H7 (cell line): ENCODE measurements at regions not wholly inside any gene's neighbourhood (a gene's known extent, or its start where the extent isn't known, plus 50 kb on each side); places are given as distances from the start of the nearest gene placed in this dataset.

Source experiments
- DNase-seq: peaks from one replicate; pipeline ENCODE4 v3.0.0; 2012
- H3K27me3 ChIP-seq: 2 replicates; pipeline ENCODE4 v1.6.0; 2011; ENCODE audit warnings: mild to moderate bottlenecking, low read length; ENCODE audit not compliant: control insufficient read depth, insufficient read depth
- H3K36me3 ChIP-seq: replicated peaks from 2 replicates; pipeline ENCODE4 v1.5.1; 2011; ENCODE audit warnings: low read length; ENCODE audit not compliant: control insufficient read depth, insufficient read depth
- H3K4me3 ChIP-seq: 2 replicates; pipeline ENCODE4 v1.5.1; 2011; ENCODE audit warnings: low read depth, mild to moderate bottlenecking, control low read depth, low read length, moderate library complexity; ENCODE audit not compliant: insufficient read depth

DNA sequence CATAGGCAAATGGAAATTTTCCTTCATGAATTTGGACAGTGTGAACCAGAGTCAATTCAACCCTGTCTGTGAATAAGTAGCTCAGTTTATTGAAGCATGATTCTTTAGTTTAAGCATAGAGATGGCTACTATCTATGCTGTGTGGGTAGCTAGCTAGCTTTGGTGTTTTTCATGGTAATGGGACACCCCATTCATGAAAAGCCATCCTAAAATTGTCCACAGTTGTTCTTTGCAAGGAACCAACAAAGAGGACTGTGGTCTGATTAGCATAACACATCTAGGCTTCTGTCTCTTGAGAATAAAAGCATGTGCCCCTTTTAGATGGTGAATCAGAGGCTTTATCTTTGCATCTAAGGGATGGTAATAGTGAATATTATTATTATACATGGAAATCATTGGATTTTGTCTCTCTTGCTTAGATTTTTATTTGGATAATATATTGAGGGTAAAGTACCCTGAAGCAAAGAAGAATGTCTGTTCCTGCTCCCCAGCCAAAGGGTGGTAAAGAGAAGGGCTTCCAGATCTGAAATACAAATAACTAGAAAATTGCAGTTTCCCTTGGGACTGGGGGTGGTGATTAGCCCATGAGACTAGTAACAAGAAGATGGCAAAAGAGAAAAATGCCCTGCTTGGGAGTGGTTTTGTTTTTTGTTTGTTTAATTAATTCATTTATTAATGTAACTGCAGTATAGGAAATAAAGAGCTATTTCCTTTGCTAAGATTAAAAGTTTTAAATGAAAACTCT is 624.2 kb upstream of the ZNF608 start:
- DNase-seq, result no peak
- Histone ChIP-seq H3K36me3 (no peaks in the 10 kb centered on the region), H3K4me3 (no peak overlapping the region), H3K27me3 (no peaks in the 10 kb centered on the region)

DNA sequence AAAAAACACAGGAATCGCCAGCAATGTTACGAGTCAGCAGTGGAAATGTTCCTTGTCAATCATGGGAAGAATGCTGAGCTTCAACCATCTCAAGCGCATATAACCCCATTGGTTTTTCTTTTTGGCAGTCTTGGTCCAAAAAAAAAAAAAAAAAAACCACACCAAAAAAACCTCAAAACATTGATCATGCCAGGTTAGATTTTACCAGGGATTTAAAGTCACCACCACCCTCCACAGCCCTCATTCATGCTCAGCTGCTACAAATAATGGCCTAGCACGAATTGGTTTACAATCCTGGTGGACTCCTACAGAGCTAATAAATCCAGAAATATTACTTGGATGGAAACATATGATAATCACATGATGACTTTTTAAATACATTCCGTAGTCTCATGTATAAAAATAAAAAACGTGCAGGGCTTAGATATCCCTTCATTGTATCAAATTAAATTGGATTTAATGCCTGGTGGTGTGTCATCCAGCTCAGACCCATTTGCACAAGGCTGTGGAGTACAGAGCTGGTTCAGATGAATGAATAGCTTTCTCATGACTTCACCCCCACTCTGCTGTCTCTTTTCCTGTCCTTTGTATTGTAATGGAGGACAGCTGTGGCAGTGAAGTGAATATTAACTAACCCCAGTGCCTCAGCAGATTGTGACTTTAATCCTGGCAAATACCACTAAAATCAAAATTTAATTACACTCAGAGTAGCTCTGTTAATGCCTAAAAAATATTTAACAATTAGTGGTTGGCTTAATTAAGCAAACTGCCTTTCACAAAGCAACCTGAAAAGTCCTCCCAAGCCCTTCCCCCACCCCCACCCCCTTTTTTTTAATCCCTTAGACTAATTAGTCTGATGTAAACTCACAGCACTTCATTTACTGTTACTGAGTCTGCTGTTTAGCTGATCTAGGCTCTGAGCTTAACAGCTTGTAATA is 626.5 kb upstream of the ZNF608 start:
- no peaks in the 10 kb centered on the region for H3K36me3 ChIP-seq
- DNase-seq, result peak; percentile 23
- H3K4me3 ChIP-seq, result no peak overlapping the region
- H3K27me3 ChIP-seq, result no peaks in the 10 kb centered on the region

DNA sequence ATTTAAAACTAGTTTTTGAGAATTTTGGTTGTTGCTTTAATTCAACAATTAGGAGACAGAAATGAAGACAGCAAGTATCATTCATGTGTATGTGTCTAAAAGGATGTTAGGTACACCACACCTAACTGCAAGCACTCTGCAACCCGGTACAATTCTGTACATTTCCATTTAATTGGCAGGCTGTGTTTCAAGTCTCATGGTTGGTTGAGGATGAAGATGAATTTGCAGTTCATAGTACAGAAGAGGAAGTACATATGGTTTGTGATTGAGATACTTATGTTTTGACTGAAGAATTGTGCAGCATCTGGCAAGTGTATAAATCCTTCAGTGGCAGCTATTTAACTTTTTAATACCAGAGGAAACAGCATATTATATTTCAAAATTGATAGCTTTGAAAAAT is 628.7 kb upstream of the ZNF608 start:
- Histone ChIP-seq H3K36me3 (no peaks in the 10 kb centered on the region), H3K4me3 (no peak overlapping the region), H3K27me3 (no peaks in the 10 kb centered on the region)
- no peak for DNase-seq

- DNase-seq, result no peak
- no peaks in the 10 kb centered on the region for H3K36me3 ChIP-seq
- H3K4me3 ChIP-seq, result no peak overlapping the region
- H3K27me3 ChIP-seq, result no peaks in the 10 kb centered on the region
Measured at GRCh38 chr5:125376059-125376641, 629.7 kb upstream of the ZNF608 start.

- DNase-seq, result no peak
- Histone ChIP-seq H3K27me3 (no peaks in the 10 kb centered on the region), H3K4me3 (no peak overlapping the region), H3K36me3 (no peaks in the 10 kb centered on the region)
Measured at GRCh38 chr5:125377141-125377540, 630.7 kb upstream of the ZNF608 start.

GRCh38 chr5:125381290-125381689 is 634.9 kb upstream of the ZNF608 start:
- Histone ChIP-seq H3K36me3 (no peaks in the 10 kb centered on the region), H3K4me3 (no peak overlapping the region), H3K27me3 (no peaks in the 10 kb centered on the region)
- DNase-seq, result no peak

GRCh38 chr5:125384071-125384470 is 637.6 kb upstream of the ZNF608 start:
- no peak for DNase-seq
- Histone ChIP-seq H3K36me3 (no peaks in the 10 kb centered on the region), H3K4me3 (no peak overlapping the region), H3K27me3 (no peaks in the 10 kb centered on the region)

DNA sequence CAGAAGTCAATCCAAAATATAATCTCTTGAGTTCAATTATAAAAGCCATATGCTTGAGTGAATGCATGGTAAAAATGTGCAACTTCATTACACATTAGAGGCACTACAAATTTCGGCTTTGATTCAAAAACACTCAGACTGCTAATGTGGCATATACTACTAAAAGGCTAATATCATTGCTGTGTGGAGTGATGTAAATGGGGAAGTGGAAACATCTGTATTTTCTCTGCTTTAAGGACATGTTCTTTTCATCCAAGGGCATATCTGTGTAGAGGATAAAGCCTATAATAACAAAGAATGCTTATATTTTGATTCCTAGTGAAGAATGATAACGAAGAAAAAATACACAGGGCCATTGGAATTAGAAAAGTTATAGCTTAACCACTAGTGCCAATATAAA is 643.9 kb upstream of the ZNF608 start:
- H3K4me3 ChIP-seq, result no peak overlapping the region
- DNase-seq, result no peak

DNA sequence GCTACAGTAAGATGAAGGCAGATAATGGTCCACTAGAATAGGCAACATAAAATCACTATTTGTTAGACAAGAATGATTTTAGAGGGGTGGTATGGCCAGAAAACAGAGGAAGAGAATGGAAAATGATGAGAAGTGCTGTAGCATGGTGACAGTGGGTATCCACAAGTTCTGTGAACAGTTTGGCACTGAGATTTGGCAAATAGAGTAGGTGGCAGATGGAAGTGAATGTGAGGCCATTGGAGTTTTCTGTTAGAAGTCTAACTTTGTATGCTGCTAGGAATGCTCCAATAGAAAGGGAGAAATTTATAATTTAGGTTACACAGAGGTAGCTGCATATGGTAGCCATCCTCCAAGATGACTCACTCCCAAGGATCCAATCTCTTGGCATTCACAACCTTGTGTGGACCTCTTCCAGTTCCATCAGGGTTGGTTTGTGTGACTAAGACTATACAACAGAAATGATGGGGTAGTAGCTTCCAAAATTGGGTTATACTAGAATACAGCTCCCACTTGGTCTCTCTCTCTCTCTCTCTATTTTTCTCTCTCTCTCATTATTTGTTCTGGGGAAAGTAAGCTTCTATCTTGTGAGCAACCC is 646.9 kb upstream of the ZNF608 start:
- Histone ChIP-seq H3K27me3 (no peaks in the 10 kb centered on the region), H3K4me3 (no peak overlapping the region), H3K36me3 (no peaks in the 10 kb centered on the region)
- DNase-seq, result no peak

More for the DNA sequence above, 643.9 kb upstream of the ZNF608 start:
- Histone ChIP-seq H3K27me3 (no peaks in the 10 kb centered on the region), H3K36me3 (no peaks in the 10 kb centered on the region)

DNA sequence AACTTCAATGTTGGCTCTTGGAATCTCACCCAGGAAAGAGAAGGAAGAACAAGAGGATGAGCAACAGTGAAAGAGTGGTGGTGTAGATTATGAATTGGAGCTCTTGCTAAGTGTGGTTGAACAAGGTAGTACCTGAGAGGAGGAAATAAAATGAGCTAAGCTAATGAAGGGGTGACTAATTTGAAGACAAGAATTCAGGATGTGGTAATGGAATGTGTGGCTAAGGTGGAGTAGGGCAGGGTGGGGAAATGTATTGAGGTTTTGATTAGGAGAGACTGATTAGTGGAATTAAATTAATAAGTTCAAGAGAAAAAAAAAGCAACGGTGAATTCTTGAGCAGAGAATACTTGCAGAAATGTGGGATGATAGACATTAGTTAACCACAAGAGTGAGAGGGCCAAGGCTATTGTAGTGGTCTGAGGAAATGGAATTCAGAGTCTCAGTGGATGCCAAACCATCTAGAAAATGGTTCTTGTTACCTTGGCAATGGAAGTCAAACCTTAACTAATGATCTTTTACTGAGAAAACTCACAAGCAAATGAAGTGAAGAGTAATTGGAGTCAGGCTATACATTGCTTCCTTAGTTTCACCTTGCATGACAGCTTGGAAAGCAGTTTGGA is 648.3 kb upstream of the ZNF608 start:
- DNase-seq, result no peak
- H3K27me3 ChIP-seq, result no peaks in the 10 kb centered on the region
- no peaks in the 10 kb centered on the region for H3K36me3 ChIP-seq
- no peak overlapping the region for H3K4me3 ChIP-seq

- Histone ChIP-seq H3K27me3 (no peaks in the 10 kb centered on the region), H3K4me3 (no peak overlapping the region), H3K36me3 (no peaks in the 10 kb centered on the region)
- no peak for DNase-seq
Measured at GRCh38 chr5:125396462-125396861, 650.0 kb upstream of the ZNF608 start.

GRCh38 chr5:125398466-125398865 is 652.0 kb upstream of the ZNF608 start:
- Histone ChIP-seq H3K4me3 (no peak overlapping the region), H3K27me3 (no peaks in the 10 kb centered on the region), H3K36me3 (no peaks in the 10 kb centered on the region)
- no peak for DNase-seq

DNA sequence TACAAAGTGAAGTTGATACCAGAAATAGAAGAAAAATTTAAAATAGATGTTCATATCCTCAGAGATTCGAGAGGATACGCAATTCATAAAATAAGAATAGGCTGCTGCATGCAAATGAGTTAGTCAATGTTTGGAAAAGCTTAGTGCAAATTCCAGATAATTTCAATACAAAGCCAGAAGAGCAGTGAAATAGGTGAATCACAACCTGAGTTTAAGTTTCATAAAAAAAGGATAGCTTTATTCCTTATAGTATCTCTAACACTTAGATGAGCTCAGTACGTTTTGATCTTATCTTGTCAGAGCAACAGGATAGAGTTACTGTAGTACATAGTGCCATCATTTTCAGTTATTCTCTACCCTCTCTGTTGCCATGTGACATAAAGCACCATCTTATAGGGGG is 653.4 kb upstream of the ZNF608 start:
- Histone ChIP-seq H3K27me3 (no peaks in the 10 kb centered on the region), H3K4me3 (no peak overlapping the region), H3K36me3 (no peaks in the 10 kb centered on the region)
- no peak for DNase-seq
